NT2/D1 (cell line): ENCODE measurements at regions not wholly inside any gene's neighbourhood (a gene's known extent, or its start where the extent isn't known, plus 50 kb on each side); places are given as distances from the start of the nearest gene placed in this dataset.

ENCODE experiments used
- SUZ12 ChIP-seq: IDR thresholded peaks from 2 replicates; pipeline ENCODE4 v1.6.1; 2011; ENCODE audit not compliant: insufficient read length, insufficient read depth; ENCODE audit errors: extremely low read depth
- YY1 ChIP-seq: IDR thresholded peaks from 2 replicates; pipeline ENCODE4 v1.6.1; 2011; ENCODE audit not compliant: insufficient read length, insufficient read depth
- ZNF274 ChIP-seq: IDR thresholded peaks from 2 replicates; pipeline ENCODE4 v1.6.1; 2011; ENCODE audit warnings: mild to moderate bottlenecking, low read depth, low read length

GRCh38 chr9:88922091-88922490, 69.2 kb upstream of the S1PR3 start:
- TF ChIP-seq ZNF274, result no peak
- no peak for TF ChIP-seq SUZ12
- no peak for TF ChIP-seq YY1
